ENCODE measurements at regions not wholly inside any gene's neighbourhood (a gene's known extent, or its start where the extent isn't known, plus 50 kb on each side); places are given as distances from the start of the nearest gene placed in this dataset.

- no peak for TF ChIP-seq CTCF (IDR thresholded peaks at IDR 0.05; ENCODE audit: insufficient read depth, low read length)
These were observed 453.7 kb downstream of the TTLL7 start for GRCh38 chr1:83545066-83545862.

GRCh38 chr1:83543222-83543973 is 455.5 kb downstream of the TTLL7 start:
- DNase-seq (ENCODE audit: low read depth) = no peak
- no peak for TF ChIP-seq CTCF (IDR thresholded peaks at IDR 0.05; ENCODE audit: insufficient read depth, low read length)
- no peak overlapping the region for H3K4me3 ChIP-seq (ENCODE audit: low read depth, low read length)

More at GRCh38 chr1:83545066-83545862, 453.7 kb downstream of the TTLL7 start:
- no peak overlapping the region for H3K4me3 ChIP-seq (ENCODE audit: low read depth, low read length)
- peak; percentile 15 for DNase-seq (ENCODE audit: low read depth)

GRCh38 chr1:83531521-83532309 is 467.2 kb downstream of the TTLL7 start:
- H3K4me3 ChIP-seq (ENCODE audit: low read depth, low read length) = no peak overlapping the region
- no peak for TF ChIP-seq CTCF (IDR thresholded peaks at IDR 0.05; ENCODE audit: insufficient read depth, low read length)
- no peak for DNase-seq (ENCODE audit: low read depth)

- no peak for TF ChIP-seq CTCF (IDR thresholded peaks at IDR 0.05; ENCODE audit: insufficient read depth, low read length)
- no peak for DNase-seq (ENCODE audit: low read depth)
- no peak overlapping the region for H3K4me3 ChIP-seq (ENCODE audit: low read depth, low read length)
These were observed 468.4 kb downstream of the TTLL7 start for GRCh38 chr1:83530506-83530905.

- no peak overlapping the region for H3K4me3 ChIP-seq (ENCODE audit: low read depth, low read length)
- no peak for TF ChIP-seq CTCF (IDR thresholded peaks at IDR 0.05; ENCODE audit: insufficient read depth, low read length)
- DNase-seq (ENCODE audit: low read depth) = no peak
These were observed 470.9 kb downstream of the TTLL7 start for GRCh38 chr1:83527987-83528386.

- no peak for TF ChIP-seq CTCF (IDR thresholded peaks at IDR 0.05; ENCODE audit: insufficient read depth, low read length)
- DNase-seq (ENCODE audit: low read depth) = no peak
- no peak overlapping the region for H3K4me3 ChIP-seq (ENCODE audit: low read depth, low read length)
These were observed 478.1 kb downstream of the TTLL7 start for GRCh38 chr1:83520797-83521196.
